GM06990 (cell line): ENCODE measurements at regions not wholly inside any gene's neighbourhood (a gene's known extent, or its start where the extent isn't known, plus 50 kb on each side); places are given as distances from the start of the nearest gene placed in this dataset.
A peak's percentile ranks its signal among the peaks of the same experiment; 100 is the strongest.

Experiments used
- DNase-seq: peaks from one replicate; pipeline ENCODE4 v3.0.0-alpha.2; 2011; ENCODE audit not compliant: insufficient read length; ENCODE audit errors: extremely low read depth
- H3K27me3 ChIP-seq: replicated peaks from 2 replicates; pipeline ENCODE4 v1.6.0; 2011; ENCODE audit warnings: low read length; ENCODE audit not compliant: control insufficient read depth, insufficient read depth
- H3K36me3 ChIP-seq: 2 replicates; pipeline ENCODE4 v1.5.1; 2011; ENCODE audit warnings: low read length; ENCODE audit not compliant: control insufficient read depth, insufficient read depth
- H3K4me3 ChIP-seq: replicated peaks from 2 replicates; pipeline ENCODE4 v1.5.1; 2011; ENCODE audit warnings: low read depth, mild to moderate bottlenecking, control low read depth, low read length
- TF ChIP-seq, protein P1 (sequence below): IDR thresholded peaks from 2 replicates; pipeline ENCODE4 v1.5.1; 2011; ENCODE audit warnings: low read length, control low read depth, mild to moderate bottlenecking, inconsistent platforms; ENCODE audit not compliant: insufficient read depth, poor library complexity, severe bottlenecking

DNA sequence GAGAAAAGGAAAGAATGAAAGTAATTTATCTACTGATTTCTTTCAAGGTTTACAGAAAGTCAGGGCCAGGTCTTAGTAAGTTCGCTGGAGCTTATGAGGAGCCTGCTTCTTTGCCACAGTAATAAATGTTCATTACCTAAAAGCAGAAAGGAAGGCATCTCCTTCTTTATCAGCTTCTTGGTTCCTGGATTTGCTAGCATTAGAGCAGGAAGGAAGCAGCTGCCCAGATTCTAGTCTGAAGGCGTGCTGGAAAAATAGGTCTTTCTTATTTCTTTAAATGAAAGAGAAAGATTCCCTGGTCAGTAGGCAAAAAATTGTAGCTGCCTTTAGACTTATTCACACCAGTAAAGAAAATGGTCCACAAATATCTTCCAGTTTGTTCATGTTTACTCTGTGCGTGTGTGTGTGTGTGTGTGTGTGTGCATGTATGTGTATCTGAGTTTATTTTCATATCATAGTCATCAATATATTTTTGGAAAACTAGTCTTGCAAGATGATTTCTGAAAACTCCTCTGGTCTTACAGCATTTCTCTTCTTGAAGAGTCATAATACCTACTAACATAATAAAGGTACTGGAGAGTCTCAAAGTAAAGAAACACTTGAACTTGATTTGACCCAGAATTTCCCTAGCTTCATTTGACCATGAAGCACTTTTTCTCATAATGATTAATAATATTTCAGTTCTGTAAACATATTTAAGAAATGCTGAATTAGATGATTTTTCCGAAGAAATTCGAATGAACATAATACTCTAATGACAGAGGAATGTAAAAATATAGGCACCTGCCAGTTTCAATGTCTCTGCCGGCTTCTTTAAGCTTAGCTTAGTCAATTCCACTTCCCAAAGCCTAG, 255.3 kb upstream of the ZPLD1 start:
- H3K27me3 ChIP-seq = no peaks in the 10 kb centered on the region
- no peaks in the 10 kb centered on the region for H3K36me3 ChIP-seq
- H3K4me3 ChIP-seq = no peak overlapping the region
- TF ChIP-seq, protein P1, sequence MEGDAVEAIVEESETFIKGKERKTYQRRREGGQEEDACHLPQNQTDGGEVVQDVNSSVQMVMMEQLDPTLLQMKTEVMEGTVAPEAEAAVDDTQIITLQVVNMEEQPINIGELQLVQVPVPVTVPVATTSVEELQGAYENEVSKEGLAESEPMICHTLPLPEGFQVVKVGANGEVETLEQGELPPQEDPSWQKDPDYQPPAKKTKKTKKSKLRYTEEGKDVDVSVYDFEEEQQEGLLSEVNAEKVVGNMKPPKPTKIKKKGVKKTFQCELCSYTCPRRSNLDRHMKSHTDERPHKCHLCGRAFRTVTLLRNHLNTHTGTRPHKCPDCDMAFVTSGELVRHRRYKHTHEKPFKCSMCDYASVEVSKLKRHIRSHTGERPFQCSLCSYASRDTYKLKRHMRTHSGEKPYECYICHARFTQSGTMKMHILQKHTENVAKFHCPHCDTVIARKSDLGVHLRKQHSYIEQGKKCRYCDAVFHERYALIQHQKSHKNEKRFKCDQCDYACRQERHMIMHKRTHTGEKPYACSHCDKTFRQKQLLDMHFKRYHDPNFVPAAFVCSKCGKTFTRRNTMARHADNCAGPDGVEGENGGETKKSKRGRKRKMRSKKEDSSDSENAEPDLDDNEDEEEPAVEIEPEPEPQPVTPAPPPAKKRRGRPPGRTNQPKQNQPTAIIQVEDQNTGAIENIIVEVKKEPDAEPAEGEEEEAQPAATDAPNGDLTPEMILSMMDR = no peak
- peak; percentile 41 for DNase-seq

DNA sequence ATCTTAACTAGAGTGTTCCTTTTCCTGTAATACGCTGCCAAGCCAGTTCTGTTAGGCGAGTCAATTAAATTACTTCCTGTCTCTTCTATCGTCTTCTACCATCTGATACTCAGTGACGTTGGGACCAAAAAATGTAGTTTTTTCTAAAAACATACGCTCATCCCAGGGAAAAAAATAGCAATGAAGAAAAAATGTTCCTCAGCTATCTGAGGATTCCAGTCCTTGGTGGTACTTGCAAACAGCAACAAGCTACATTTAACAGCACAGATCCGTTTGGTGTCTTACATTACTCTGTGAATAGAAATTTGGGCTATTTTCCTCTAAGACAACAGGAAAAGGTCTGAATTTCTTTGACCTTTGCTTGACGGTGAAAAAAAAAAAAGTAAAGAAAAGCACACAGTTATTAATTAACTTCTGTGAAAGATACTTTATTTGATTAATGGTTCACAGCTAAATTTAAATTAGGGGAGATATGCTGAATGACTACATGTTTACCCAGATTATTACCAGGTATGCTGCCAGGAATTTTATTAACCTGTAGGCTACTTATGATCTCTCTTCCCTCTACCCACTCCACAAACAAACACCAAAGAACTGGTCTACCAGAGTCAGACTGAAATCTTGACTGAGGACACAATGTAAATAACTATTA, 254.4 kb upstream of the ZPLD1 start:
- no peak for DNase-seq
- Histone ChIP-seq H3K27me3 (no peaks in the 10 kb centered on the region), H3K4me3 (no peak overlapping the region), H3K36me3 (no peaks in the 10 kb centered on the region)
- TF ChIP-seq, protein P1 = no peak

DNA sequence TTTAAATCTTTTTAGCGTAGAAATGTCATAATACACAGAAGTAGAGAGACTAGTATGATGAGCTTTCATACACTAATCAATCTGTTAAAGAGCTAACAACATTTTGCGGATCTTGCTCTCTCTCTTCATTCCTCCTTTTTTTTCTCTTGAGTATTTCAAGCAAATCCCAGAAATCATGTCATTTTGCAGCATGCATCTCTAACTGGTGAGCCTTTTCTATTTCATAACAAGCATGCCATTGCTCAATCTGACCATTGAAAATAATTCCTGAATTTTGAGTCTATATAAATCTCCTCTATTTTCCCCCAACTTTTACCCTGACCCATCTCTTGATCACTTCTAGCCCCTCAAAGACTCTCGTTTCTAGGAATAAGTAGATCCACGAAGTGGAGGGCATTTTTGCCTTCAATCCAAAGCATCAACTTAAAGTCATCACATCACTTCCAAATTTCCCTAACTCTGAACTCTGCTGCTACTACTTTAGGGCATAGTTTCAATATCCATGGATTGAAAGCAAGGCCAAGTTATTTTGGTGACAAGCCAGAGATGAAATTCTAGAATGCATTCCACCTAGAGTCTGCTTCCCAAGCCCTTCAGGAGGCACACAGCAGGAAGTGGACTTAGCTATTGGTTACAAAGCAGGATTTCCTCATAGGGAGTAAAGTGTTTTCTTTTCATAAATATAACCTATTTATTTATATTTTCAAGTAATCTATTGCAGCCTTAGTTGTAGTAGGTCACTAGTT, 253.5 kb upstream of the ZPLD1 start:
- H3K27me3 ChIP-seq = no peaks in the 10 kb centered on the region
- TF ChIP-seq, protein P1 = no peak
- H3K4me3 ChIP-seq = no peak overlapping the region
- H3K36me3 ChIP-seq = no peaks in the 10 kb centered on the region
- DNase-seq = no peak

DNA sequence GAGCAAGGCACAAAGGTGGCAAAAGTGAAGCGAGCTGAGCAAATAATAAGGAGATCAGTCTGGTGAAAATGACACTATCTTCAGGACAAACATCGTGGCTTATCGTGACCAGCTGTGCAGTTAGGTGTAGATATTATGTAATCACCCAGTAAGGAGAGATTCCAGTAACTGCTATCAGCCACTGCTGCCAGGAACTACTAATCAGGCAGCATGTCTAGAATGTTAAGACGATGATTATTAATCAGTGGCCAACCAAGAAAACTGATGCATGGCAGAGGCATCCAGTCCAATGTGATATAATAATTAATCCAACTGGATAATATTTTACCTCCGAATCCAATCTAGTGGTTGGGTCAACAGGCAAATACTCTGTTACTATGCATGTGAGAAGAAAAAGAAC, 252.7 kb upstream of the ZPLD1 start:
- Histone ChIP-seq H3K36me3 (no peaks in the 10 kb centered on the region), H3K27me3 (no peaks in the 10 kb centered on the region), H3K4me3 (no peak overlapping the region)
- TF ChIP-seq, protein P1 = no peak
- no peak for DNase-seq

DNA sequence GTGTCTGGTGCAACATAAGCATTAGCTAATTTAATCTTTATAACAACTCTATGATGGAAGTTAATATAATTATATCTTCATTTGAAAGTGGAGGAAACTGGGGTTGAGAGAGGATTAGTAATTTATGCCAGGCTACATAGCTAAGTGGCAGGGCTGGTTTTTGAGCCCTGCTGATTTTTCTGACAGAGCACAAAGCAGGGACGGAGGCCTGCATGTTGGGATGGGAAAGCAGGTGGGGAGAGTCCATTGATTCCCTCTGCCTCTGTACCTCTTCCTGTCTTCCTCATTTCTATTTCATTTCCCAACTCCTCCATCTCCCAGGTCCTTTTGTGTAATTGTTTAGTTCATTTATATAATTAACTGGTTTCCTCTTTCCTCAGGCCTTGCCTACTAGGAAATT, 251.6 kb upstream of the ZPLD1 start:
- TF ChIP-seq, protein P1 = no peak
- H3K4me3 ChIP-seq = no peak overlapping the region
- H3K27me3 ChIP-seq = no peaks in the 10 kb centered on the region
- no peak for DNase-seq
- no peaks in the 10 kb centered on the region for H3K36me3 ChIP-seq
